Vagina (tissue), 2 donors: ENCODE measurements at regions not wholly inside any gene's neighbourhood (a gene's known extent, or its start where the extent isn't known, plus 50 kb on each side); places are given as distances from the start of the nearest gene placed in this dataset.

Source experiments
- DNase-seq, 2 donors: peaks; one replicate each; pipeline ENCODE4 v3.0.0-alpha.2; 2017; ENCODE audit errors: extremely low spot score in 2 of 2
- H3K27ac ChIP-seq: fragments of 200-600 bp; sonication (generic); one replicate; pipeline ENCODE4 v1.5.1; 2019
- H3K27me3 ChIP-seq: fragments of 200-600 bp; sonication (generic); one replicate; pipeline ENCODE4 v1.5.1; 2019
- H3K36me3 ChIP-seq, 2 donors: fragments of 200-600 bp; sonication (generic); one replicate each; pipeline ENCODE4 v1.5.1; 2017 to 2019
- H3K4me1 ChIP-seq: fragments of 200-600 bp; sonication (generic); one replicate; pipeline ENCODE4 v1.5.1; 2019
- H3K4me3 ChIP-seq, 2 donors: fragments of 200-600 bp; sonication (generic); 1 replicate in 1 of 2; 2 replicates in 1 of 2; pipeline ENCODE4 v1.5.1; 2016 to 2019
- H3K9me3 ChIP-seq: fragments of 200-600 bp; sonication (generic); one replicate; pipeline ENCODE4 v1.5.1; 2019
- CTCF ChIP-seq, 3 experiments: fragments of 450-650 bp in 2 of 3; fragments of 200-600 bp in 1 of 3; sonication (generic) in 1 of 3; IDR thresholded peaks; one replicate each; pipeline ENCODE4 v1.5.1; 2017 to 2019; ENCODE audit warnings: antibody characterized with exemption in 3 of 3, mild to moderate bottlenecking in 2 of 3, moderate library complexity in 2 of 3
- POLR2A ChIP-seq, 2 donors: fragments of 450-650 bp; IDR thresholded peaks; one replicate each; pipeline ENCODE4 v1.6.1; 2017; ENCODE audit warnings: antibody characterized with exemption in 2 of 2, mild to moderate bottlenecking in 2 of 2, moderate library complexity in 2 of 2
- POLR2AphosphoS5 ChIP-seq, 2 donors: sonication (generic); formaldehyde crosslinking; IDR thresholded peaks; one replicate each; pipeline ENCODE4 v1.9.0; 2017; ENCODE audit warnings: antibody characterized with exemption in 2 of 2, mild to moderate bottlenecking in 2 of 2, low read depth in 1 of 2; ENCODE audit not compliant: insufficient read depth in 1 of 2
- intact Hi-C: fragments of 100-400 bp; cut with DNase I; formaldehyde crosslinking; loops from one replicate; pipeline ENCODE4 v1.15.1; 2023

GRCh38 chr12:59944177-59944576, 348.3 kb downstream of the SLC16A7 start:
- H3K4me3 ChIP-seq: no peak overlapping the region
- H3K27ac ChIP-seq: no peak overlapping the region
- no peaks in the 10 kb centered on the region for H3K9me3 ChIP-seq
- H3K36me3 ChIP-seq: no peaks in the 10 kb centered on the region
- H3K27me3 ChIP-seq: no peaks in the 10 kb centered on the region
- no peak for TF ChIP-seq CTCF (IDR thresholded peaks at IDR 0.05)
- no peak for TF ChIP-seq POLR2A (IDR thresholded peaks at IDR 0.05)
- TF ChIP-seq POLR2AphosphoS5 (IDR thresholded peaks at IDR 0.05; ENCODE audit: insufficient read depth in 1 of 2, low read depth in 1 of 2): no peak
- H3K4me1 ChIP-seq: no peaks in the 10 kb centered on the region
- intact Hi-C loops: no loop called here
- no peak for DNase-seq

GRCh38 chr12:59946635-59947034, 350.8 kb downstream of the SLC16A7 start:
- Histone ChIP-seq H3K9me3 (no peaks in the 10 kb centered on the region), H3K4me3 (no peak overlapping the region), H3K36me3 (no peaks in the 10 kb centered on the region), H3K4me1 (no peaks in the 10 kb centered on the region), H3K27me3 (no peaks in the 10 kb centered on the region), H3K27ac (no peak overlapping the region)
- TF ChIP-seq POLR2AphosphoS5 (IDR thresholded peaks at IDR 0.05; ENCODE audit: insufficient read depth in 1 of 2, low read depth in 1 of 2): no peak
- DNase-seq: no peak
- intact Hi-C loops: no loop called here

GRCh38 chr12:59963546-59963945, 367.7 kb downstream of the SLC16A7 start:
- Histone ChIP-seq H3K36me3 (no peaks in the 10 kb centered on the region), H3K4me3 (no peak overlapping the region), H3K4me1 (no peaks in the 10 kb centered on the region), H3K27ac (no peak overlapping the region), H3K27me3 (no peaks in the 10 kb centered on the region), H3K9me3 (no peaks in the 10 kb centered on the region)
- no peak for TF ChIP-seq CTCF (IDR thresholded peaks at IDR 0.05)
- TF ChIP-seq POLR2AphosphoS5 (IDR thresholded peaks at IDR 0.05; ENCODE audit: insufficient read depth in 1 of 2, low read depth in 1 of 2): no peak
- no peak for TF ChIP-seq POLR2A (IDR thresholded peaks at IDR 0.05)
- no peak for DNase-seq
- intact Hi-C loops: no loop called here

GRCh38 chr12:59972905-59973304, 377.1 kb downstream of the SLC16A7 start:
- no peak overlapping the region for H3K27ac ChIP-seq
- H3K4me1 ChIP-seq: no peaks in the 10 kb centered on the region
- no peak overlapping the region for H3K4me3 ChIP-seq
- TF ChIP-seq POLR2AphosphoS5 (IDR thresholded peaks at IDR 0.05; ENCODE audit: insufficient read depth in 1 of 2, low read depth in 1 of 2): no peak
- TF ChIP-seq CTCF (IDR thresholded peaks at IDR 0.05): no peak
- no peak for TF ChIP-seq POLR2A (IDR thresholded peaks at IDR 0.05)
- intact Hi-C loops: no loop called here
- DNase-seq: no peak
- no peaks in the 10 kb centered on the region for H3K36me3 ChIP-seq
- H3K9me3 ChIP-seq: no peaks in the 10 kb centered on the region
- H3K27me3 ChIP-seq: no peaks in the 10 kb centered on the region

GRCh38 chr12:59973515-59973914, 377.7 kb downstream of the SLC16A7 start:
- intact Hi-C loops: no loop called here
- Histone ChIP-seq H3K36me3 (no peaks in the 10 kb centered on the region), H3K27ac (no peak overlapping the region), H3K9me3 (no peaks in the 10 kb centered on the region), H3K4me3 (no peak overlapping the region), H3K27me3 (no peaks in the 10 kb centered on the region), H3K4me1 (no peaks in the 10 kb centered on the region)
- TF ChIP-seq CTCF (IDR thresholded peaks at IDR 0.05): no peak
- TF ChIP-seq POLR2A (IDR thresholded peaks at IDR 0.05): no peak
- no peak for TF ChIP-seq POLR2AphosphoS5 (IDR thresholded peaks at IDR 0.05; ENCODE audit: insufficient read depth in 1 of 2, low read depth in 1 of 2)
- DNase-seq: no peak

GRCh38 chr12:59977779-59978178, 381.9 kb downstream of the SLC16A7 start:
- DNase-seq: no peak
- Histone ChIP-seq H3K27ac (no peak overlapping the region), H3K4me1 (no peaks in the 10 kb centered on the region), H3K27me3 (no peaks in the 10 kb centered on the region), H3K36me3 (no peaks in the 10 kb centered on the region), H3K9me3 (no peaks in the 10 kb centered on the region), H3K4me3 (no peak overlapping the region)
- intact Hi-C loops: no loop called here
- no peak for TF ChIP-seq CTCF (IDR thresholded peaks at IDR 0.05)
- no peak for TF ChIP-seq POLR2AphosphoS5 (IDR thresholded peaks at IDR 0.05; ENCODE audit: insufficient read depth in 1 of 2, low read depth in 1 of 2)
- no peak for TF ChIP-seq POLR2A (IDR thresholded peaks at IDR 0.05)
